ENCODE measurements at regions not wholly inside any gene's neighbourhood (a gene's known extent, or its start where the extent isn't known, plus 50 kb on each side); places are given as distances from the start of the nearest gene placed in this dataset.

DNA sequence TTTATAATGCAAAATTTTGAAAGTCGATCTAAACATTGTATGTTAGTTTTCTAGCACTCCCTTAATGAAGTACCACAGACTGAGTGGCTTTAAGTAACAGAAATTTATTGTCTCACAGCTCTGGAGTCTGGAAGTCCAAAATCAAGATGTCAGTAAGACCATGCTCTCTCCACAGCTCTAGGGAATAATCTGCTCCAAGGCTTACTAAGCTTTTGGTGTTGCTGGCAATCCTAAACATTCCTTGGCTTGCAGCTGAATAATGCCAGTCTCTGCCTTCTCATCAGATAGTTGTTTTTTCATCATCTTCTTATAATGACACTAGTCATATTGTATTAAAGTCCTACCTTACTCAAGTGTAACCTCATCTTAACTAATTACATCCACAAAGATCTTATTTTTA is 102.2 kb downstream of the RASSF9 start:
- intact Hi-C loops (cut with DNase I) = no loop called here

DNA sequence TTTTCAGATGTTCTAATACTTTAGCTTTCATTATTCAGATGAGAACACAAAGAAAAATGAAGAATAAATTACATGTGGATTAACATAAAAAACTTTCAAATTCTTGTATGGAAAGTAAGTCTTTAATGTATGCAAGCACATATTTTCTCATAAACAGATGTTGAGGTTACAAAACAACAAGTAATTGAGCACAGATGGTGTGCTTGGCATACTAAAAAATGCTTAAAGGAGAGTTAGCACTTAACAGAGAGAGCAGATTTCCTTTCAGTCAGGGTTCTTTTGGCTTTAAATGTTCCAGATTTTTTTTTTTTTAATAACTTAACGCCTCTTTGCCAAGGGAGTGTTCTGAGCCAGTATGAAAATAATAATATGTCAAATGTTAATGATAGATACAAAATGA is 96.0 kb downstream of the RASSF9 start:
- Histone ChIP-seq H3K9me3 (no peaks in the 10 kb centered on the region), H3K27me3 (no peaks in the 10 kb centered on the region), H3K36me3 (no peaks in the 10 kb centered on the region), H3K27ac (replicated peaks in 1 of 4) (no peak overlapping the region), H3K4me3 (no peak overlapping the region), H3K4me1 (no peaks in the 10 kb centered on the region)
- TF ChIP-seq POLR2AphosphoS5 (IDR thresholded peaks at IDR 0.05) (no peak), EP300 (IDR thresholded peaks at IDR 0.05) (no peak), POLR2A (IDR thresholded peaks at IDR 0.05; ENCODE audit: low read depth) (no peak)
- TF ChIP-seq, protein P1, sequence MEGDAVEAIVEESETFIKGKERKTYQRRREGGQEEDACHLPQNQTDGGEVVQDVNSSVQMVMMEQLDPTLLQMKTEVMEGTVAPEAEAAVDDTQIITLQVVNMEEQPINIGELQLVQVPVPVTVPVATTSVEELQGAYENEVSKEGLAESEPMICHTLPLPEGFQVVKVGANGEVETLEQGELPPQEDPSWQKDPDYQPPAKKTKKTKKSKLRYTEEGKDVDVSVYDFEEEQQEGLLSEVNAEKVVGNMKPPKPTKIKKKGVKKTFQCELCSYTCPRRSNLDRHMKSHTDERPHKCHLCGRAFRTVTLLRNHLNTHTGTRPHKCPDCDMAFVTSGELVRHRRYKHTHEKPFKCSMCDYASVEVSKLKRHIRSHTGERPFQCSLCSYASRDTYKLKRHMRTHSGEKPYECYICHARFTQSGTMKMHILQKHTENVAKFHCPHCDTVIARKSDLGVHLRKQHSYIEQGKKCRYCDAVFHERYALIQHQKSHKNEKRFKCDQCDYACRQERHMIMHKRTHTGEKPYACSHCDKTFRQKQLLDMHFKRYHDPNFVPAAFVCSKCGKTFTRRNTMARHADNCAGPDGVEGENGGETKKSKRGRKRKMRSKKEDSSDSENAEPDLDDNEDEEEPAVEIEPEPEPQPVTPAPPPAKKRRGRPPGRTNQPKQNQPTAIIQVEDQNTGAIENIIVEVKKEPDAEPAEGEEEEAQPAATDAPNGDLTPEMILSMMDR (IDR thresholded peaks at IDR 0.05) = no peak
- WGBS = 26% methylated on average over 1 of the region's 1 CpG
- intact Hi-C loops (cut with DNase I) = no loop called here
- no peak for DNase-seq (ENCODE audit: extremely low spot score)

More for the DNA sequence above, 102.2 kb downstream of the RASSF9 start:
- Histone ChIP-seq H3K36me3 (no peaks in the 10 kb centered on the region), H3K4me3 (no peak overlapping the region), H3K9me3 (no peaks in the 10 kb centered on the region), H3K4me1 (no peaks in the 10 kb centered on the region), H3K27me3 (no peaks in the 10 kb centered on the region), H3K27ac (replicated peaks in 1 of 4) (no peak overlapping the region)
- 72% methylated on average over 1 of the region's 1 CpG for WGBS
- DNase-seq (ENCODE audit: extremely low spot score) = no peak
- TF ChIP-seq EP300 (IDR thresholded peaks at IDR 0.05) (no peak), POLR2AphosphoS5 (IDR thresholded peaks at IDR 0.05) (no peak), POLR2A (IDR thresholded peaks at IDR 0.05; ENCODE audit: low read depth) (no peak)
- TF ChIP-seq, protein P1 (IDR thresholded peaks at IDR 0.05) = no peak

DNA sequence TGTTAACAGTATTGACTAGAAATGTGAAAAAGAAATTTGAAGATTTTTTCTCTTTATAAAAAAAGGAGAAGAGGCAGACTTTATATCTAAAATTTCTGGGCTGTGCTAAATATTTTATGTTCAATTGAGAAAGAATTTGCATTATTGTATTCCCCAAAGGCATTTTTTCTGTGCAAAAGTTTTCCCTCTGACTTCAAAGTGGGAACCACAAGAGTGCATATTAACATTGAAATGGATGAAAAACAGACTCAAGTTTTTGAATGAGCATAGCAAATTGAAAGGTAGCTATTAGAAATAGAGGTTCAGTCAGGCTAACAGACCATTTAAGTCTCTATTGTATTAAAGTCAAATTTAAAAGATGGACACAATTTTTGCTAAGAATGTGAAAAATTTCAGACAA is 95.2 kb downstream of the RASSF9 start:
- DNase-seq (ENCODE audit: extremely low spot score) = no peak
- intact Hi-C loops (cut with DNase I) = no loop called here

DNA sequence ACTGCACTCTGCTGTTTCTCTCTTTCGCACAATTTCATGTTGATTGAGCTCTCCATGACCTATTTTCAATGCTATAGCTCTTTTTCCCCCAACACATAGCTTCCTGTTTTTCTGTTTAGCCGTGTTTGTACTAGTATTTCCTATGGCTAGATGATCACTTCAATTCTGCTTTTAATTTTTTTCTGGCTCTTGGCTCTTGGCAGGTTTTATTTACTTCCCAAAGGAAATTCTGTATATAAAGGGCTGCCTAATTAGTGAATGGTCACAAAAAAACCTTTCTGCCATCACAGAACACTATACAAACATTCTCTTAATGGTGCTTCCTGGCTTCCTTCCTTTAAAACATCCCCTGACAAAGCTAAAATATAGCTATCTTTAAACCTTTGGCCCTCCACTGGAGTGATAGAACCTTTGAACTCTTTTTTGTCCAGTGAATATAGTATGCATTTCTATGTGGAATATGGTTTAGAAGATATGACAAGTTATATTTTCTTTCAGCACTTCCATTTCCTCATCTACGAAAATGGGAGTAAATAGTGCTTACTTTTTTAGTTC is 88.2 kb downstream of the RASSF9 start:
- no peaks in the 10 kb centered on the region for H3K9me3 ChIP-seq
- TF ChIP-seq EP300 (IDR thresholded peaks at IDR 0.05) = no peak
- TF ChIP-seq, protein P1 (IDR thresholded peaks at IDR 0.05) = no peak
- TF ChIP-seq POLR2AphosphoS5 (IDR thresholded peaks at IDR 0.05) = no peak
- no peak for TF ChIP-seq POLR2A (IDR thresholded peaks at IDR 0.05; ENCODE audit: low read depth)
- intact Hi-C loops (cut with DNase I) = no loop called here
- H3K4me1 ChIP-seq = no peaks in the 10 kb centered on the region
- 19% methylated on average over 3 of the region's 3 CpGs for WGBS
- H3K4me3 ChIP-seq = no peak overlapping the region
- no peak for DNase-seq (ENCODE audit: extremely low spot score)
- no peak overlapping the region for H3K27ac ChIP-seq (replicated peaks in 1 of 4)
- no peaks in the 10 kb centered on the region for H3K27me3 ChIP-seq
- H3K36me3 ChIP-seq = no peaks in the 10 kb centered on the region

More for the DNA sequence above, 95.2 kb downstream of the RASSF9 start:
- Histone ChIP-seq H3K36me3 (no peaks in the 10 kb centered on the region), H3K9me3 (no peaks in the 10 kb centered on the region), H3K4me3 (no peak overlapping the region), H3K4me1 (no peaks in the 10 kb centered on the region), H3K27ac (replicated peaks in 1 of 4) (no peak overlapping the region), H3K27me3 (no peaks in the 10 kb centered on the region)
- TF ChIP-seq, protein P1 (IDR thresholded peaks at IDR 0.05) = no peak
- TF ChIP-seq EP300 (IDR thresholded peaks at IDR 0.05) (no peak), POLR2A (IDR thresholded peaks at IDR 0.05; ENCODE audit: low read depth) (no peak), POLR2AphosphoS5 (IDR thresholded peaks at IDR 0.05) (no peak)

Measured in esophagus muscularis mucosa (tissue), 4 donors.